ENCODE measurements at regions not wholly inside any gene's neighbourhood (a gene's known extent, or its start where the extent isn't known, plus 50 kb on each side); places are given as distances from the start of the nearest gene placed in this dataset.

DNA sequence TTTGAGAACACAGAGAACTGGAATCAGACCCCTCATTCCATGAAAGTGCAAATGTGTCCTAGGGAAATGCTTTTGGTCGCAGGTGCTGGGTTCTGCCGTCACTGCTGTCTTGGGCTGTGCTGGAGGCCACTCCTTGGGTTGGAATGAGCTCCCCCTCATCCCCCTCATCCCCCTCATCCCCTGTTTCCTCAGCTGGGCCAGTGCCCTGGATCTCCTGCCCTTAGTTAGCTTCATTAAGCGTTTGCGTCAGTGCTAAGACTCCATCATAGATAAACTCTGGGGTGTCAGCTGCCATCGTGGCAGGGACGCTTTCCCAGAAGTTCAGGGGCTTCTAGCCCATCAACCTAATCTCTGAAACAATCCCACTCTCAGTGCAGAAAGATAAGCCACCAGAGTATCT lies 97.1 kb upstream of the ZNF516 start:
- in situ Hi-C loops (cut with HindIII; ENCODE audit: low pct_ligation_motif_present, low sequenced_read_pairs): no loop called here

GRCh38 chr18:76589866-76590265 lies 94.8 kb upstream of the ZNF516 start:
- TF ChIP-seq CTCF (IDR thresholded peaks at IDR 0.05; ENCODE audit: low read depth, low read length, missing control alignments): no peak
- no peak for DNase-seq
- in situ Hi-C loops (cut with HindIII; ENCODE audit: low pct_ligation_motif_present, low sequenced_read_pairs): no loop called here
- H3K27ac ChIP-seq: no peak overlapping the region
- H3K27me3 ChIP-seq (replicated peaks): no peaks in the 10 kb centered on the region
- H3K36me3 ChIP-seq (replicated peaks): no peaks in the 10 kb centered on the region
- no peak overlapping the region for H3K4me3 ChIP-seq (ENCODE audit: low read depth, low read length)

More for the DNA sequence above, 97.1 kb upstream of the ZNF516 start:
- no peak for TF ChIP-seq CTCF (IDR thresholded peaks at IDR 0.05; ENCODE audit: low read depth, low read length, missing control alignments)
- Histone ChIP-seq H3K27me3 (replicated peaks) (no peaks in the 10 kb centered on the region), H3K36me3 (replicated peaks) (no peaks in the 10 kb centered on the region), H3K27ac (no peak overlapping the region), H3K4me3 (ENCODE audit: low read depth, low read length) (no peak overlapping the region)
- DNase-seq: no peak

DNA sequence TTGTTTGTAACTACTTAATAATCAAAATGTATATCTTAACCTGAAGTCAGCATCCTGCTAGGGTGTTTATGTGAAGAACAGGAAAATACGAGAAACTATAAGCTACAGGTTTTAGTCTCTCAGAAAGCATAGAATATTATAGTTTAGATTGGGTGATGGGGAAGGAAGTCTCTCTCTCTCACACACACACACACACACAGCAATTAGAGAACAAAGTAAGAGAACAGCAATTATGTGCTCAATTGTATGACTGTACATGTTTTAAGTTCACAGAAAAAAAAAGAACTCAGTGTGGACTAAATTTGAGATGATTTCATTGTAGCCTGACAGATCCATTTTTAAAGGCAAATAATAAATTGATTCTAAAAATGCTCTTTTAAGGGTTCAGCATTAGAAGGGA lies 94.3 kb upstream of the ZNF516 start:
- Histone ChIP-seq H3K4me3 (ENCODE audit: low read depth, low read length) (peak overlapping the region; percentile 42), H3K36me3 (replicated peaks) (no peaks in the 10 kb centered on the region), H3K27ac (no peak overlapping the region), H3K27me3 (replicated peaks) (no peaks in the 10 kb centered on the region)
- in situ Hi-C loops (cut with HindIII; ENCODE audit: low pct_ligation_motif_present, low sequenced_read_pairs): no loop called here
- DNase-seq: no peak
- no peak for TF ChIP-seq CTCF (IDR thresholded peaks at IDR 0.05; ENCODE audit: low read depth, low read length, missing control alignments)

GRCh38 chr18:76588601-76589226 lies 93.7 kb upstream of the ZNF516 start:
- no peak for TF ChIP-seq CTCF (IDR thresholded peaks at IDR 0.05; ENCODE audit: low read depth, low read length, missing control alignments)
- Histone ChIP-seq H3K4me3 (ENCODE audit: low read depth, low read length) (peak overlapping the region; percentile 42), H3K36me3 (replicated peaks) (no peaks in the 10 kb centered on the region), H3K27ac (no peak overlapping the region), H3K27me3 (replicated peaks) (no peaks in the 10 kb centered on the region)
- no peak for DNase-seq
- in situ Hi-C loops (cut with HindIII; ENCODE audit: low pct_ligation_motif_present, low sequenced_read_pairs): no loop called here

- Histone ChIP-seq H3K27ac (no peak overlapping the region), H3K4me3 (ENCODE audit: low read depth, low read length) (no peak overlapping the region), H3K36me3 (replicated peaks) (no peaks in the 10 kb centered on the region), H3K27me3 (replicated peaks) (no peaks in the 10 kb centered on the region)
- no peak for TF ChIP-seq CTCF (IDR thresholded peaks at IDR 0.05; ENCODE audit: low read depth, low read length, missing control alignments)
- no peak for DNase-seq
- in situ Hi-C loops (cut with HindIII; ENCODE audit: low pct_ligation_motif_present, low sequenced_read_pairs): no loop called here
Measured at GRCh38 chr18:76587879-76588271, 92.8 kb upstream of the ZNF516 start.
